ENCODE measurements at regions not wholly inside any gene's neighbourhood (a gene's known extent, or its start where the extent isn't known, plus 50 kb on each side); places are given as distances from the start of the nearest gene placed in this dataset.

DNA sequence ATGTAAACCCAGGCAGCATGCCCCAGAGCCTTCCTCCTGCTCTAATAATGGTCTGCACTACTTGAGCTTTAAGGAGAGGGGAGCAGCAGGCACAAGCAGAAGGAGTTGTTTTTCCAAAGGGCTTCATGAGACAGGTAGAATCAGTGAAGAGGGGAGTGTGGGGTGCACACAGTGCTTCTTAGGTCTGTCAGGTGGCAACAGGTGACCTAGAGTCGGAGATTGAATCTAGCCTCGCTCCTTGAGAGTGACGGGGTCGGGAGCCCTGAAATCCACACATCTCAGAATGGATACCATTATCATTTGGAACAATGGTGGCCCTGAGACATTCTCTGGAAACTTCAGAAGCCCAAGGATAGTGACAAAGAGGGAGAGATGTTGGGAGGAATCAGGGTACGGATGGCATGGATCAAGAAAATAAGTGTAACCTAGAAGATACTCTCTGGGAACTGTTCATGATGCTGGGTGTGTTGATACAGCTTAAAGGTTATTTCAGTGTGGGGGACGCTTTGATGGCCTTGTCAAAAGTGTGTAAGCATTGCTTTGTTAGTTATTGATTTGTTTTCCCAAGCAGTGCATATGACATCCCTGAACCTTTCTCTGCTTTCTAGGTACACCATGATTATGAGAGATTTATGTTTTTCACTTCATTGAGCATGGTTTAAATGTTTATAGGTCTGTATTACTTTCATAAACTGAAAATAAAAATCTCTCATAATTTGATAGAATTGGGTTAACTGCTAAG, 77.8 kb upstream of the L3MBTL3 start:
- Histone ChIP-seq H3K4me3 (no peak overlapping the region), H3K27me3 (no peaks in the 10 kb centered on the region), H3K36me3 (no peaks in the 10 kb centered on the region)

DNA sequence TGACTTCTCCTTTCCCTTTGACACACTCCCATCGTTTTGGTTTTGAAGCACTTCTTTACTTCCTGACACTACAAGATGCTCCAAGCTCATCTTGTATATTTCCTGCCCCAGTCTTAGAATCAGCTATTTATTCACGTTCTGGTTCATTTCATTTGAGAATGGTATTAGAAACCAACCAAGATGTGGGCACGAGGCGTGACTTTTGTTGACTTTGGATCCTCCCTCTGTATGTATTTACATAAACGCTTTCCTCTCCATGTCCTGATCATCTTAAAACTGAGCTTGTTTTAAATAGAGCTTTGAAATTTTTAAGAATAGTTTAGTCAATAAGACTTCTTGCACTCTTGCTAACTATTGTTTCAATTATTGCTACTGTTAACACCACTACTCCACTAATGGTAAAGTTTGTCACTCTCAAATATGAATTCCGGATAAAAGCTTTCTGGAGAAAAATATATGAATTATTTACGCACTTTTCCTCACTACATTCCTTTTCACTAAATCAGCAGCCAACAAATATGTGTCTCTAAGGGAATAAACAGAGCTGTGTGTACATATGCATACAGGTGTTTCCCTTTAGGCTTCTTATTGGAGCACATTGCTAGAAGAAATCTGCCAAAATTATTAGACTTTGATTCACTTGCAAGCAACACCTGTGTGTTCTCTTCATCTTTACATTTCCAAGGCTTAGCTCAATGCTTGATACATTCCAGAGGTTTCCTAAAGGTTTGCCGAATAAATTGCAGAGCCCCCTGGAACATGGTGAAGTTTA, 77.3 kb upstream of the TMEM244 start:
- Histone ChIP-seq H3K27ac (no peak overlapping the region), H3K36me3 (no peaks in the 10 kb centered on the region), H3K4me3 (no peak overlapping the region), H3K27me3 (no peaks in the 10 kb centered on the region), H3K9me3 (no peaks in the 10 kb centered on the region), H3K4me1 (no peaks in the 10 kb centered on the region)
- intact Hi-C loops (cut with DNase I; ENCODE audit: low total_unique reads): no loop called here
- DNase-seq: no peak
- TF ChIP-seq, protein P1, sequence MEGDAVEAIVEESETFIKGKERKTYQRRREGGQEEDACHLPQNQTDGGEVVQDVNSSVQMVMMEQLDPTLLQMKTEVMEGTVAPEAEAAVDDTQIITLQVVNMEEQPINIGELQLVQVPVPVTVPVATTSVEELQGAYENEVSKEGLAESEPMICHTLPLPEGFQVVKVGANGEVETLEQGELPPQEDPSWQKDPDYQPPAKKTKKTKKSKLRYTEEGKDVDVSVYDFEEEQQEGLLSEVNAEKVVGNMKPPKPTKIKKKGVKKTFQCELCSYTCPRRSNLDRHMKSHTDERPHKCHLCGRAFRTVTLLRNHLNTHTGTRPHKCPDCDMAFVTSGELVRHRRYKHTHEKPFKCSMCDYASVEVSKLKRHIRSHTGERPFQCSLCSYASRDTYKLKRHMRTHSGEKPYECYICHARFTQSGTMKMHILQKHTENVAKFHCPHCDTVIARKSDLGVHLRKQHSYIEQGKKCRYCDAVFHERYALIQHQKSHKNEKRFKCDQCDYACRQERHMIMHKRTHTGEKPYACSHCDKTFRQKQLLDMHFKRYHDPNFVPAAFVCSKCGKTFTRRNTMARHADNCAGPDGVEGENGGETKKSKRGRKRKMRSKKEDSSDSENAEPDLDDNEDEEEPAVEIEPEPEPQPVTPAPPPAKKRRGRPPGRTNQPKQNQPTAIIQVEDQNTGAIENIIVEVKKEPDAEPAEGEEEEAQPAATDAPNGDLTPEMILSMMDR (IDR thresholded peaks at IDR 0.05): no peak
- TF ChIP-seq POLR2A (IDR thresholded peaks at IDR 0.05): no peak

More for the DNA sequence above, 77.8 kb upstream of the L3MBTL3 start:
- Histone ChIP-seq H3K4me1 (no peaks in the 10 kb centered on the region), H3K27ac (no peak overlapping the region), H3K9me3 (no peaks in the 10 kb centered on the region)
- no peak for DNase-seq
- intact Hi-C loops (cut with DNase I; ENCODE audit: low total_unique reads): no loop called here
- no peak for TF ChIP-seq POLR2A (IDR thresholded peaks at IDR 0.05)
- TF ChIP-seq, protein P1 (IDR thresholded peaks at IDR 0.05): no peak

DNA sequence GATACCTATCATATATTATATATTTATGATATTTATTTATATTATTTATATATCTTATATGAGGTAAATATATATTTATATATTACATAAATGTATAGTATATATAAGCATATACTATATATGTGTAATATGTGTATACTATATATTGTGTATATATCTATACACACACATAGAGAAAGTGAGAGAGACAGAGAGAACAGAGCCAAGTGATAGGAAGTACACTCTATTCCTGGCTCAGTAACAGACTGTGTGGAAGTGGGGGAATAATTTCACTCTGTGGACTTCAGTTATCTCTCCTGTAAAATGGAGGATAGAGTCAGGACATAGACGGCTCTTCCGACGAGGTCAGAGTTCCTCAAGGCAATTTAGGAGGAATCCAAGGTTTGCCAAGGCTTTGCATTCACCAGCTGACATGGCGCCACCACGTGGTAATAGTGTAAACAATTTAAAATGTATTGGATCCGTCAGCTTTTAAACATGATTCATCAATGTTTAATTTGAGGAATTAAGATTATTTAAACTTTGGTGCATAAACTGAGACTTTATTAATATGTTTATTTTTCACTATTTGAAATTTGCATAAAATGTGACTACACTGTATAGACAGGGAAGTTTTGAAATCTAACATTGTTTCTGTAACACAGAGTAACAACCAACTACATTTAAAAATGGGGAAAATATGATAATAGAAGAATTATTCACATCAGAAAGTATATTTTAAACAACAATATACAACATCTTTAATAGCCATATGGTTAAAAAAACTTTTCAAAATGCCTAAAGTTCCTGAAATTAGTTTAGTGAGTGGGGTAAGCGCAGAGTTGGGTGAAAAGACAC, 75.4 kb upstream of the TMEM244 start:
- H3K4me1 ChIP-seq: no peaks in the 10 kb centered on the region
- intact Hi-C loops (cut with DNase I; ENCODE audit: low total_unique reads): no loop called here
- H3K27me3 ChIP-seq: no peaks in the 10 kb centered on the region
- no peak overlapping the region for H3K4me3 ChIP-seq
- DNase-seq: no peak
- no peak overlapping the region for H3K27ac ChIP-seq
- no peaks in the 10 kb centered on the region for H3K36me3 ChIP-seq
- TF ChIP-seq, protein P1 (IDR thresholded peaks at IDR 0.05): peak in 1 of 4 experiments; percentile 41
- TF ChIP-seq POLR2A (IDR thresholded peaks at IDR 0.05): no peak
- H3K9me3 ChIP-seq: no peaks in the 10 kb centered on the region

DNA sequence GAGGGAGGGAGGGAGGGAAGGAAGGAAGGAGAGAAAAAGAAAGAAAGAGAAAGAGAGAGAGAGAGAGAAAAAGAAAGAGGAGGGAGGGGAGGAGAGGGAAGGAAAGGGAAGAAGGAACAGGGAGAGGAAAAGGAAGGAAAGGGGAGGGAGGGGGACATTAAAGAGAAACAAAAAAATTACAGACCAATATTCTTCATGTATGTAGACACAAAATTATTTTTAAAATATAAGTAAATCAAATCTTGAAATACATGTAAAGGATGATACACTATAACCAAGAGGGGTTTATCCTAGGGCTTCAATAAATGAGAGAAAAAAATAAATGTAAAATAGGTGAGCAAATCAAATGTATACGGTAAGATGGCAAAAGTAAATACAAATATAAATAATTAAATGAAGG, 71.2 kb upstream of the TMEM244 start:
- H3K9me3 ChIP-seq: no peaks in the 10 kb centered on the region
- H3K27me3 ChIP-seq: no peaks in the 10 kb centered on the region
- no peak overlapping the region for H3K27ac ChIP-seq
- no peak overlapping the region for H3K4me3 ChIP-seq
- no peaks in the 10 kb centered on the region for H3K4me1 ChIP-seq
- no peak for DNase-seq
- TF ChIP-seq, protein P1 (IDR thresholded peaks at IDR 0.05): no peak
- no peak for TF ChIP-seq POLR2A (IDR thresholded peaks at IDR 0.05)
- intact Hi-C loops (cut with DNase I; ENCODE audit: low total_unique reads): no loop called here
- H3K36me3 ChIP-seq: no peaks in the 10 kb centered on the region
